ENCODE measurements at regions not wholly inside any gene's neighbourhood (a gene's known extent, or its start where the extent isn't known, plus 50 kb on each side); places are given as distances from the start of the nearest gene placed in this dataset.

- no peak for TF ChIP-seq POLR2A (IDR thresholded peaks at IDR 0.05)
- TF ChIP-seq CTCF (IDR thresholded peaks at IDR 0.05), result no peak
Observed at GRCh38 chrX:26999634-27000033, 463.5 kb downstream of the PPP4R3C start.

All from lower leg skin (tissue), 3 donors.